ENCODE measurements at regions not wholly inside any gene's neighbourhood (a gene's known extent, or its start where the extent isn't known, plus 50 kb on each side); places are given as distances from the start of the nearest gene placed in this dataset.
"Not testable (repeated sequence)": the region's sequence is repeated elsewhere in the genome, so short reads cannot be mapped to it uniquely, and the experiment has no call there.

DNA sequence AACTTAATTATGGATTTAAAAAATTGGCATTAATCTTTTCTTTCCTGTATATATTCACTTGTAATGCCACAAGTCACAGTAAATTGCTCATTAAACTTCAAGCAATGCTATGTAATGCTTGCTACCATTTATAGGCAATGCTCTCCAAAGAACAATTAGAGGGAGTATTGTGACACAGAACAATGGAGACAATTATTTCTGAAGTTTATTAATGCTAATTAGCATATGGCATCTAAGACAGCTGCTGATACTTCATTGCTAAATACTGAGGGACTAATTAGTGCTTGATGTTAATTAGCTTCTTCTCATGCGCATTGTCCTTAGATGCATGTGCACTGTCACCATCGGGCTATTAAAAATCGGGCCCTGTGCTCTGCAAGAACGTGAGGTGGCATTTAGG is 1012.8 kb downstream of the SOCS6 start:
- H3K4me1 Mint-ChIP-seq (ENCODE audit: low read depth) = no peaks in the 10 kb centered on the region
- H3K27me3 Mint-ChIP-seq (ENCODE audit: low read depth) = no peaks in the 10 kb centered on the region
- no peaks in the 10 kb centered on the region for H3K9me3 Mint-ChIP-seq
- H3K4me3 Mint-ChIP-seq = no peak overlapping the region
- no peaks in the 10 kb centered on the region for H3K36me3 Mint-ChIP-seq (ENCODE audit: low read depth)
- H3K27ac Mint-ChIP-seq = no peak overlapping the region
- no peak for DNase-seq (ENCODE audit: low spot score)

DNA sequence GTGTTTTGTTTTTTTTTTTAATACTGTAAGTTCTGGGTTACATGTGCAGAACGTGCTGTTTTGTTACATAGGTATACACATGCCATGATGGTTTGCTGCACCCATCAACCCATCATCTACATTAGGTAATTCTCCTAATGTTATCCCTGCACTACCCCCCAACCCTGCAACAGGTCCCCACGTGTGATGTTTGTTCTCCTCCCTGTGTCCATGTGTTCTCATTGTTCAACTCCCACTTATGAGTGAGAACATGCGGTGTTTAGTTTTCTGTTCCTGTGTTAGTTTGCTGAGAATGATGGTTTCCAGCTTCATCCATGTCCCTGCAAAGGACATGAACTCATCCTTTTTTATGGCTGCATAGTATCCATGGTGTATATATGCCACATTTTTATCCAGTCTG is 1005.4 kb downstream of the SOCS6 start:
- not testable (repeated sequence) for H3K27ac Mint-ChIP-seq; H3K4me1 Mint-ChIP-seq (ENCODE audit: low read depth); H3K4me3 Mint-ChIP-seq; H3K27me3 Mint-ChIP-seq (ENCODE audit: low read depth); DNase-seq (ENCODE audit: low spot score); H3K9me3 Mint-ChIP-seq; H3K36me3 Mint-ChIP-seq (ENCODE audit: low read depth)

DNA sequence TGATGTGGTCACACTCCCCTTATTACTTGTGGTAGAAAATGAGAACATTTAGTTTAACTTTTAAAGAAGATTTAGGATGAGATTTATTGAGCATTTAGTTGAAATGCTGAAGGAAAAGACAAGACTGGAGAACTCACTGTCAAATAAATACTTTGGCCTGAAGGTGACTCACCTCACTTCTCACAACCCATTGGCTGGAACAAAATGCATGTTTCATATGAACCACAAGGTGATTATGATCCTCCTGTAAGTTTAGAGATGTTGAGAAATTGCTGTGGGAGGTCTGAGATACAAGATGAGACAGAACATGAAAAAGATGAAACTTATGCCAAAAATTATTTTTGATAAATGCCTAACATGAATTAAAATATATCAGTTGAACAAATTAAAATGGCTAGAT is 1004.5 kb downstream of the SOCS6 start:
- DNase-seq (ENCODE audit: low spot score) = no peak
- H3K4me3 Mint-ChIP-seq = no peak overlapping the region
- no peaks in the 10 kb centered on the region for H3K27me3 Mint-ChIP-seq (ENCODE audit: low read depth)
- no peaks in the 10 kb centered on the region for H3K36me3 Mint-ChIP-seq (ENCODE audit: low read depth)
- H3K4me1 Mint-ChIP-seq (ENCODE audit: low read depth) = no peaks in the 10 kb centered on the region
- H3K9me3 Mint-ChIP-seq = no peaks in the 10 kb centered on the region
- H3K27ac Mint-ChIP-seq = no peak overlapping the region

DNA sequence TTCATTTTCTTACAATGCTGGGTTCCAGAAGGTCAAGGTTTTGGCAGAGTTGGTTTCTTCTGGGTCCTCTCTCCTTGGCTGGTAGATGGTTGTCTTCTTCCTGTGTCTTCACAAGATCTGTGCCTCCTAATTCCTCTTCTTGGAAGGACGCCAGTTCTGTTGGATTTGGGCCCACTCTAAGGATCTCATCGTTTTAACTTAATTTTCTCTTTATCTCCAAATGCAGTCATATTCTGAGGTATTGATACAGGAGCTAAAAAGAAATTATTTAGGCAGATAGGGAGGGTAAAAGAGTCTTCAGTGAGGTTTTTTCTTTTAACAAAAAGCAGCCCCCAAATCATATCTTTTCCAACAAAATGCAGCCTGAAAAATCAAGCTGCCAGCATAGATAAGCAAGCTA is 998.4 kb downstream of the SOCS6 start:
- no peaks in the 10 kb centered on the region for H3K27me3 Mint-ChIP-seq (ENCODE audit: low read depth)
- H3K4me1 Mint-ChIP-seq (ENCODE audit: low read depth) = no peaks in the 10 kb centered on the region
- H3K9me3 Mint-ChIP-seq = no peaks in the 10 kb centered on the region
- H3K4me3 Mint-ChIP-seq = no peak overlapping the region
- H3K27ac Mint-ChIP-seq = no peak overlapping the region
- no peak for DNase-seq (ENCODE audit: low spot score)
- H3K36me3 Mint-ChIP-seq (ENCODE audit: low read depth) = no peaks in the 10 kb centered on the region

DNA sequence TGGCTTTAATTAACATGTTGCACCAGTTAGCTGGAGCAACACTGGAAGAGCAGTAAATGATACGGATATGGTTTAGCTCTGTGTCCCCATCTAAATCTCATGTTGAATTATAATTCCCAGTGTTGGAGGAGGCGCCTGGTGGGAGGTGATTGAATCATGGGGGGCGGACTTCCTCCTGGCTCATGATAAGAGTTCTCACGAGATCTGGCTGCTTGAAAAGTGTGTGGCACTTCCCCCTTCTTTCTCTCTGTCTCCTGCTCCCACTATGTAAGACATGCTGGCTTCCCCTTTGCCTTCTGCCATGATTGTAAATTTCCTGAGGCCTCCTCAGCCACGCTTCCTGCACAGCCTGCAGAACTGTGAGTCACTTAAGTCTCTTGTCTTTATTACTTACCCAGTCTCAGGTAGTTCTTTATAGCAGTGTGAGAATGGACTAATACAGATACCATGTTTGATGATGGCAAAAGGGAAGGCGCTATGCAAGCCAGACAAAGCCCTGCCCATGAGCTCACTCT is 963.6 kb downstream of the SOCS6 start:
- Mint-ChIP-seq H3K36me3 (ENCODE audit: low read depth) (no peaks in the 10 kb centered on the region), H3K4me3 (no peak overlapping the region), H3K9me3 (no peaks in the 10 kb centered on the region), H3K4me1 (ENCODE audit: low read depth) (no peaks in the 10 kb centered on the region), H3K27me3 (ENCODE audit: low read depth) (no peaks in the 10 kb centered on the region), H3K27ac (no peak overlapping the region)
- no peak for DNase-seq (ENCODE audit: low spot score)

DNA sequence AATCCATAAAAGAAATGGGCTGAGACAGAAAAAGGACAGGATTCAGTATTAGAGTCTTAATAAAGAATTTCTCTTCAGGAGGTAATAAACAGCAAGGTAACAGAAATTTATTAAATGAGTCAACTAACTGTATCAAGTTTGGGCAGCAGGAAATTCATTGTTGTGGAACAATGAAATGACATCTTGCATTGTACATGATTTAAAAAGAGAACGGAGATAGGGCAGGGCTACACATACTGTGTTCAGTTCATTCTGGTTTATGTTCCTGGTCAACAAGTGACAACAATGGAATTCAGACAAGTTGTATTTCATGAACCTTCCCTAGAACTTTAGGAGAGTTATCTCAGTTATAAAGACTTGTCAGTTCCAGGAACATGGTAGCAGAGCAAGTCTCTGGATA is 961.3 kb downstream of the SOCS6 start:
- no peak overlapping the region for H3K27ac Mint-ChIP-seq
- H3K27me3 Mint-ChIP-seq (ENCODE audit: low read depth) = no peaks in the 10 kb centered on the region
- H3K4me1 Mint-ChIP-seq (ENCODE audit: low read depth) = no peaks in the 10 kb centered on the region
- DNase-seq (ENCODE audit: low spot score) = no peak
- H3K36me3 Mint-ChIP-seq (ENCODE audit: low read depth) = no peaks in the 10 kb centered on the region
- no peak overlapping the region for H3K4me3 Mint-ChIP-seq
- H3K9me3 Mint-ChIP-seq = no peaks in the 10 kb centered on the region

DNA sequence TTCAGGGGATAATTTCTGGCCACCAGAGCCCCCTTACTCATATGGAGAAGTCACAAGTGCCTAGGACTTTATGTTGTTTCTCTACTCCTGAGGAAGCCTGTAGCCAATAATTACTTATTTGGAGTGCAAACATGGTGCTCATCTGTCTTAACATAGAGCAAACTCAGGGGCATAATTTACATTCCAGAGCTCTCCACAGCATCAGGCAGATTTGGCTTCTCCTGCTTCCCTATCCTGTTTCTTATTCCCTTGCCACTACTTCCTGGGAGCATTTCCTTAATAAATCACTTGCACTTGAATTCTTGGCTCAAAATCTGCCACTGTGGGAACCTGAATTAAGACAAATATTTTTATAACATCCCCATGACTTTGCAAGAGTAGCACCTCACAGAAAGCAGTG is 960.9 kb downstream of the SOCS6 start:
- H3K36me3 Mint-ChIP-seq (ENCODE audit: low read depth) = no peaks in the 10 kb centered on the region
- no peaks in the 10 kb centered on the region for H3K9me3 Mint-ChIP-seq
- no peak overlapping the region for H3K27ac Mint-ChIP-seq
- no peak for DNase-seq (ENCODE audit: low spot score)
- no peak overlapping the region for H3K4me3 Mint-ChIP-seq
- H3K4me1 Mint-ChIP-seq (ENCODE audit: low read depth) = no peaks in the 10 kb centered on the region
- no peaks in the 10 kb centered on the region for H3K27me3 Mint-ChIP-seq (ENCODE audit: low read depth)

DNA sequence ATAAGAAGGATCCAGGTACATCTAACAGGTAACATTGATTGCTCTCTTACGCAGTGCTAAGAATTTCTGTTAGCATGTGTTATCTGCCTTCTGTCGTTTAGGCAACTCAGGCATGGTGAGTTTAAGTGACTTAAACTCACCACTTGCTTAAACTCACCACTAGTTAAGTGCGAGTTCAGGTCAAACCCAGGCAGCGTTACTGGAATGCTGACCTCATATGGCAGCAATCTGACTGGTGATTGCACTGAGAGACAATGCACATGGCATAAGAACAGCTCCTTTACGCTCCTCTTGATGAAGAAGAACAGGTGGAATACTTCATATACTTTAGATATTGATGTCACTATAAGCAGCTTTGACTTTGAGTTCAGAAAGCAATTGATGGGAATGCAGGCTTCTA is 954.1 kb downstream of the SOCS6 start:
- H3K9me3 Mint-ChIP-seq = no peaks in the 10 kb centered on the region
- H3K4me3 Mint-ChIP-seq = no peak overlapping the region
- H3K27ac Mint-ChIP-seq = no peak overlapping the region

DNA sequence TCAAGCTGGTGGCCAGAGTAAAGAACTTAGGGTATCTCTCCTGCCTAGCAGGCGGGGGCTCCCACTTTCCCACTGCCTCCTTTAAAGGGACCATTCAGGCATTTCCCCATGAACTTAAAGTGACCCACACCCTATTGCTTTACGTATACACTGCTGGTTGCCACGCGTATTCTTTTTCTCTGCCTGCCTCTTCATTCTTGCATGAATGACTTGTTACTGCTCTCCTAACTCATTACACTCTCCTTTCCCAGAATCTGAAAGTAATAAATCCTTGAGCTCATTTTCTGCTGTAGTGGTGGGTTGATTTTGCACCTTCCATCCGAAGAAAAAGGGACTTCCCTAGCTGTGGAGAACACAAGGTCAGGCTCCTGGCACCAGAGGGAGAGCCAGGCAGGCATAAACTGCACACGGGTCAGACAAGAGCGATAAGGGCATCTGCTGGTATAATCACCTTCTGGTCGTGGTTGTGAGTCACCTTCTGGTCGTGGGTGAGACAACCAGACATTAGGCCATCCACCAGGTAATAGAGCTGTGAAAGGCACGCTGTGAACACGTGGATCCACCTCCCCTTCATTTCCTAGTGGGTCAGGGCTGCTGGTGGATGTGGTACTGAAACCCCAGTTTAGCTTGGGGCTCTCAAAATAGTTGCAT is 950.3 kb downstream of the SOCS6 start:
- Mint-ChIP-seq H3K27me3 (ENCODE audit: low read depth) (no peaks in the 10 kb centered on the region), H3K27ac (no peak overlapping the region), H3K4me3 (no peak overlapping the region), H3K4me1 (ENCODE audit: low read depth) (no peaks in the 10 kb centered on the region), H3K36me3 (ENCODE audit: low read depth) (no peaks in the 10 kb centered on the region), H3K9me3 (no peaks in the 10 kb centered on the region)
- DNase-seq (ENCODE audit: low spot score) = no peak

More for the DNA sequence above, 954.1 kb downstream of the SOCS6 start:
- Mint-ChIP-seq H3K36me3 (ENCODE audit: low read depth) (no peaks in the 10 kb centered on the region), H3K4me1 (ENCODE audit: low read depth) (no peaks in the 10 kb centered on the region), H3K27me3 (ENCODE audit: low read depth) (no peaks in the 10 kb centered on the region)
- no peak for DNase-seq (ENCODE audit: low spot score)

DNA sequence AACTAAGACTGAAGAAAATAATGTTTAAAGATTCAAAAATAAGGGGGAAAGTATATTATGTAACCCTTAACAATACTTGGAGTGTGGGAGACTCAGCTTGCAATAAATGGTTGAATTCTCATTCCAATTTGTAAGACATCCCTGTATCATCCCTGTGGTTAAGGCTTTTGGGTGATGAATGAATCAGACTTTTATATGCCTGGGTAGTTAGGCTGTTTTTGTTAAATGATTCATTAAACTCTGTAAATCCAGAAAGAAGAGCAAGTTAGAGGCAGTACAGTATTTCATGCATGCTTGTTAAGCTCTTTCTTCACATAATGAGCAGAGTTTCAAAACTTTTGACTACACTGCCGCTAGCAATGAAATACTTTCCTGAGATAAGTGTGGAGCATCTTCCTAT is 948.8 kb downstream of the SOCS6 start:
- no peaks in the 10 kb centered on the region for H3K9me3 Mint-ChIP-seq
- no peak overlapping the region for H3K27ac Mint-ChIP-seq
- no peaks in the 10 kb centered on the region for H3K4me1 Mint-ChIP-seq (ENCODE audit: low read depth)
- H3K27me3 Mint-ChIP-seq (ENCODE audit: low read depth) = no peaks in the 10 kb centered on the region
- H3K36me3 Mint-ChIP-seq (ENCODE audit: low read depth) = no peaks in the 10 kb centered on the region
- DNase-seq (ENCODE audit: low spot score) = no peak
- no peak overlapping the region for H3K4me3 Mint-ChIP-seq

DNA sequence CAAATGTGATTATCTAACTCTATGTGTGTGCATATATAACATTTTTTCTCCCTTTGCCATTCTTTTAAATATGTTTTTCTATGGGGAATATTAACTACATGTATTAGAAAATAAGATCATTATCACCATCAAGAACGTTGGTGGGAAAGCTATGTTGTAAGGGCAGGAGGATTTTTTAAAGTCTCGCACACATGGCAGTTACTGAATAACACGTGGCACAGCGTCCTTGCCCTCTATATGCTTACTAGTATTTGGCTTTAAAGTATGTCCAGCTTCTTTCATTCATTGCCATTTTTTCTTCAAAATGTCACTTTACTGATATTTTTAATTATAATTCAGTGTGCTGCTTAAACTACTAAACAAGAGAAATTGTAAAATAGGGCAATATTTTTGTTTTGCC is 944.3 kb downstream of the SOCS6 start:
- no peaks in the 10 kb centered on the region for H3K4me1 Mint-ChIP-seq (ENCODE audit: low read depth)
- no peaks in the 10 kb centered on the region for H3K27me3 Mint-ChIP-seq (ENCODE audit: low read depth)
- no peak overlapping the region for H3K4me3 Mint-ChIP-seq
- no peaks in the 10 kb centered on the region for H3K9me3 Mint-ChIP-seq
- no peak for DNase-seq (ENCODE audit: low spot score)
- H3K36me3 Mint-ChIP-seq (ENCODE audit: low read depth) = no peaks in the 10 kb centered on the region
- H3K27ac Mint-ChIP-seq = no peak overlapping the region

DNA sequence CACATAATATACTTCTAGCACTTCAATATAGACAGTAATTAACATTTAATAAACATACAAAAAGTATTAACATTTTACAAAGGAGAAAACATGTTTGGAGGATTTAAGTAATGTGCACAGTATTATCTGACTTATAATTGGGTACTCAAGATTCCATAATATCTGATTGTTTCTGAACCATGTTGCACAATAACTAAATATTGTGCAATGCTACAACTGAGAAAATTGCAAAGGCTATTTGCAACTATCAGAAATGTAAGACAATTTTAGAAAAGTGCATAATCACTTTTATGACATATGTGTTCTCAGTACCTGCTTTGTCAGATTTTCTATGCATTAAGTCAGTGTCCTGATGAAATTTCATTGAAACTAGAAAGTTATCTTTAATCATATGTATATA is 934.6 kb downstream of the SOCS6 start:
- no peak for DNase-seq (ENCODE audit: low spot score)
- Mint-ChIP-seq H3K27ac (no peak overlapping the region), H3K4me3 (no peak overlapping the region), H3K27me3 (ENCODE audit: low read depth) (no peaks in the 10 kb centered on the region), H3K4me1 (ENCODE audit: low read depth) (no peaks in the 10 kb centered on the region), H3K36me3 (ENCODE audit: low read depth) (no peaks in the 10 kb centered on the region), H3K9me3 (no peaks in the 10 kb centered on the region)

DNA sequence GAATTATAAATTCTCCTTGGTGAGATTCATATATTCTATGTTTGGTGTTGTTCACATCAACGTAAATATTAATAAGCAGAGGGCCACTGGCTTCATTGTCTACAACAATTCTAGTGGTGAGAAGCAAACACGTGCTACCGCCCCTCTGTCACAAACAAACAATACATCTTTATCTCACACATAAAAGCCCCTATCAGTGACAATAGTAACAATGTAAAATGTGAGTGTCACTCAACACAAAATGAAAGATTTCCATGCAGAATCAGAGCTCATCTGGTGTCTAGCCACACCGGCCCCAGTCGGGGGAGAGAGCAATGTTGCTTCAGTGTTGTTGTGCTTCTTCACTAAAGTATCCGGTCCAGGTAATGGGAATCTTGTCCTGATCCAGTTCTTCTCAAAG is 932.6 kb downstream of the SOCS6 start:
- Mint-ChIP-seq H3K27me3 (ENCODE audit: low read depth) (no peaks in the 10 kb centered on the region), H3K27ac (no peak overlapping the region), H3K9me3 (no peaks in the 10 kb centered on the region), H3K4me3 (no peak overlapping the region), H3K36me3 (ENCODE audit: low read depth) (no peaks in the 10 kb centered on the region), H3K4me1 (ENCODE audit: low read depth) (no peaks in the 10 kb centered on the region)
- DNase-seq (ENCODE audit: low spot score) = no peak

DNA sequence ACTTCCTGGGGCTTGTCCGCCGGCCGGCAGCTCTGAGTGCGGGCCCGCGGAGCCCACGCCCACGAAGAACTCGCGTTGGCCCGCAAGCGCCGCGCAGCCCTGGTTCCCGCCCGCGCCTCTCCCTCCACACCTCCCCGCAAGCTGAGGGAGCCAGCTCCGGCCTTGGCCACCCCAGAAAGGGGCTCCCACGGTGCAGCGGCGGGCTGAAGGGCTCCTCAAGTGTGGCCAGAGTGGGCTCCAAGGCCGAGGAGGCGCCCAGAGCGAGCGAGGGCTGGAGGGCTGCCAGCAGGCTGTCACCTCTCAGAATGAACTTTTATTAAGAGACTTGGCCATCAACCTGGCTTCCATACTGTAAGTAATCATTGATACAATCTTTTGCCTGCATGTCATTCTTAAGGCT is 923.9 kb downstream of the SOCS6 start:
- not testable (repeated sequence) for DNase-seq (ENCODE audit: low spot score); H3K4me1 Mint-ChIP-seq (ENCODE audit: low read depth); H3K9me3 Mint-ChIP-seq; H3K4me3 Mint-ChIP-seq; H3K27me3 Mint-ChIP-seq (ENCODE audit: low read depth); H3K27ac Mint-ChIP-seq; H3K36me3 Mint-ChIP-seq (ENCODE audit: low read depth)

DNA sequence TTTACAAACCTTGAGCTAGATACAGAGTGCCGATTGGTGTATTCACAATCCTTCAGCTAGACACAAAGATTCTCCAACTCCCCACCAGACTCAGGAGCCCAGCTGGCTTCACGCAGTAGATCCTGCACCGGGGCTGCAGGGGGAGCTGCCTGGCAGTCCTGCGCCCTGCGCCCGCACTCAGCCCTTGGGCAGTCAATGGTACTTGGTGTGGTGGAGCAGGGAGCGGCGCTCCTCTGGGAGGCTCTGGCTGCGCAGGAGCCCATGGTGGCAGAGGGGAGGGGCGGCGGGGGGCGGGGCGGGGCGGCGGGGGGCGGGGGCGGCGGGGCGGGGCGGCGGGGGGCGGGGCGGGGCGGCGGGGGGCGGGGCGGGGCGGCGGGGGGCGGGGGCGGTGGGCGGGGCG is 923.4 kb downstream of the SOCS6 start:
- no peak overlapping the region for H3K27ac Mint-ChIP-seq
- no peak for DNase-seq (ENCODE audit: low spot score)
- no peaks in the 10 kb centered on the region for H3K4me1 Mint-ChIP-seq (ENCODE audit: low read depth)
- H3K36me3 Mint-ChIP-seq (ENCODE audit: low read depth) = no peaks in the 10 kb centered on the region
- H3K4me3 Mint-ChIP-seq = no peak overlapping the region
- no peaks in the 10 kb centered on the region for H3K27me3 Mint-ChIP-seq (ENCODE audit: low read depth)
- H3K9me3 Mint-ChIP-seq = no peaks in the 10 kb centered on the region

All from T-helper 2 cell treated with Interferon-gamma antibody and Interleukin-4, amounts not matched to agents 5 μg/mL and 100 μg/mL, for 36 hours (primary cell).